ENCODE measurements at regions not wholly inside any gene's neighbourhood (a gene's known extent, or its start where the extent isn't known, plus 50 kb on each side); places are given as distances from the start of the nearest gene placed in this dataset.

- TF ChIP-seq CTCF (optimal IDR thresholded peaks at IDR 0.05 in 1 of 3, IDR thresholded peaks at IDR 0.05 in 1 of 3, conservative IDR thresholded peaks at IDR 0.05 in 1 of 3; ENCODE audit: extremely low read depth in 1 of 3, insufficient read depth in 2 of 3, low read length in 3 of 3) = no peak
- TF ChIP-seq EZH2 (IDR thresholded peaks at IDR 0.05; ENCODE audit: low read length) = no peak
Observed at GRCh38 chr5:117547192-117547591, 972.6 kb upstream of the SEMA6A start.

Data from keratinocyte (primary cell).